ENCODE measurements at regions not wholly inside any gene's neighbourhood (a gene's known extent, or its start where the extent isn't known, plus 50 kb on each side); places are given as distances from the start of the nearest gene placed in this dataset.

DNA sequence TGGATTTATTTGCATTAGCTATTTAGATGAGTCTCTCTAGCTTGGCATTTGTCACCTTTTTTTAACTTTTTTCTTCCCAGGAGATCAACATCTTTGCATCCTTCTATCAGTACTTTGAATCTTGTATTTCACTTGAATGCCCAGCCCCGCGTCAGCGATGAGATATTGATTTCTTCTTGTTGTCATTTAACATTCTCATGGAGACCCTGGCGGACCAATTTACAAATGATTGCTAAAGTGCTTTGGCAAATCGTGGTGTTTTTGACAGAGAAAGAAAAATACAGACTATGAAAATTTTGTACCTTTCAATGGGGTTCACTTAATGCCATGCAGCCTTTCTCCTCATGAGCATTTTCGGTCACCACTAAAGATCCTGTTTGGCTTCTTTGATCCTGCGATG, 269.7 kb downstream of the ABCC12 start:
- Mint-ChIP-seq H3K36me3 (ENCODE audit: unreplicated experiment) (no peaks in the 10 kb centered on the region), H3K9me3 (ENCODE audit: unreplicated experiment) (no peaks in the 10 kb centered on the region)
- no peak for TF ChIP-seq CTCF (IDR thresholded peaks at IDR 0.05)

DNA sequence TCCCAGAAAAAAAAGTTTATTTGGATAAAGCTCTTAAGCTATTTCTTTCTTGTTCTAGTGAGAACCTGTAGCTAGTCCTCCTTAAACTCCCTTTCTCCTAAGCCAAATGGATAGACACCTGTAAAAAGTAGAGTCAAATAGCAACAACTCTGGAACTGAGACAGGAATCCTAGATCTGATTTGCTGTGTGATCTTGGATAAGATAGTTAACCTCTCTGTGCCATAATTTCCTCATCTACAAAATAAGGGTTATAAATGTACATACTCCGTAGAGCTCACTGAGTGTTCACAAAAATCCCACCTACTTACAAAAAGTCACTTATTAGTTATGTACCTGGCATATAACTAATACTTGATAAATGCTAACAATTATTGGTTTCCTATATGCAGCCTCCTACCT, 270.3 kb downstream of the ABCC12 start:
- peaks cover 16% of the 10 kb centered on the region for H3K4me1 Mint-ChIP-seq (ENCODE audit: unreplicated experiment)
- peaks cover 24% of the 10 kb centered on the region for H3K27me3 Mint-ChIP-seq (ENCODE audit: unreplicated experiment)
- no peaks in the 10 kb centered on the region for H3K9me3 Mint-ChIP-seq (ENCODE audit: unreplicated experiment)
- TF ChIP-seq CTCF (IDR thresholded peaks at IDR 0.05): no peak
- no peaks in the 10 kb centered on the region for H3K36me3 Mint-ChIP-seq (ENCODE audit: unreplicated experiment)
- DNase-seq (ENCODE audit: extremely low spot score, unreplicated experiment): no peak
- no peak overlapping the region for H3K27ac Mint-ChIP-seq (ENCODE audit: unreplicated experiment)
- no peak overlapping the region for H3K4me3 Mint-ChIP-seq (ENCODE audit: unreplicated experiment)

More for the DNA sequence above, 269.7 kb downstream of the ABCC12 start:
- Mint-ChIP-seq H3K27me3 (ENCODE audit: unreplicated experiment) (peaks cover 25% of the 10 kb centered on the region), H3K4me3 (ENCODE audit: unreplicated experiment) (no peak overlapping the region), H3K4me1 (ENCODE audit: unreplicated experiment) (peaks cover 16% of the 10 kb centered on the region), H3K27ac (ENCODE audit: unreplicated experiment) (no peak overlapping the region)
- no peak for DNase-seq (ENCODE audit: extremely low spot score, unreplicated experiment)

DNA sequence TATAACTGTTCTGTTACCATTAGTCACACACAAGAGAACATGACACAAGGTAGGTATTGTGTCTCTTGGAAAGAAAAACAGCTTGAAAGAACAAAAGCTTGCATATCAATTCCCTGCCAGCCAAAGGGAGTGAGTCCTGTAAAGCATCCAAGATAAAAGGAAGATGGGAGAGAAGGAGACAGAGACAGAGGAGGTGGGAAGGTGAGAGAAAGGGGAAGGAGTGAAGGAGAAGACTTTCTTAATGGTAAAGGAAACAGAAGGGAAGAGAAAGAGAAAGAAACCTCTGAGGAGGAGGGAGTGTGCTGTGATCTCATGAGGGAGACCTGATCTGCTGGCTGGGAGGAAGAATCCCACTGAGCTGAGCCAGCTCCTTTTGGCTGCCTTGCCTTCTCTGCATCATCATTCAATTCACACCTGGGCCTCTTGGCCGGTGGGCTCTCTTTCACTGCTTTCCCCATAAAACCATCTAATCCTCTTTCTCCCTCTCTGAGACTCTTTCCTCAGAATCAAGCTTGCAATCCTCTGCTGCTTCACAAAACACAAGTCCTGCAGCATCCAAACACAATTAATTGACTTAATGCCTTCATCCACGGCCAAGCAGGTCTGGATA, 271.6 kb downstream of the ABCC12 start:
- H3K9me3 Mint-ChIP-seq (ENCODE audit: unreplicated experiment): no peaks in the 10 kb centered on the region
- H3K27me3 Mint-ChIP-seq (ENCODE audit: unreplicated experiment): peaks cover 17% of the 10 kb centered on the region
- no peaks in the 10 kb centered on the region for H3K36me3 Mint-ChIP-seq (ENCODE audit: unreplicated experiment)
- no peak overlapping the region for H3K4me3 Mint-ChIP-seq (ENCODE audit: unreplicated experiment)
- no peak for TF ChIP-seq CTCF (IDR thresholded peaks at IDR 0.05)
- H3K4me1 Mint-ChIP-seq (ENCODE audit: unreplicated experiment): peaks cover 16% of the 10 kb centered on the region
- H3K27ac Mint-ChIP-seq (ENCODE audit: unreplicated experiment): no peak overlapping the region
- DNase-seq (ENCODE audit: extremely low spot score, unreplicated experiment): no peak

DNA sequence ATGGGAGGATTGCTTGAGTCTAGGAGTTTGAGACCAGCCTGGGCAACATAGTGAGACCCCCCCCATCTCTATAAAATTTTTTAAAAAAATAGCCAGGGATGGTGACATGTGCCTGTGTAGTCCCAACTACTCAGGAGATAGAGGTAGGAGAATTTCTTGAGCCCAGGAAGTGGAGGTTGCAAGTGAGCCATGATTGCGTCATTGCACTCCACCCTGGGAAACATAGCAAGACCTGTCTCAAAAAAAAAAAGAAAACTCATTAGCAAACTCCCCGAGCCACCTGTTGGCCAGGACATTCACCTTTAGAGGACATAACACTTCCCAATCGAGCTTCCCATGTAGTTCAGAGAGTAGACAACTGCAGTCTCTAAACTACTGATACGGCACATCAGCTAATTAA, 274.2 kb downstream of the ABCC12 start:
- Mint-ChIP-seq H3K4me3 (ENCODE audit: unreplicated experiment) (no peak overlapping the region), H3K27ac (ENCODE audit: unreplicated experiment) (no peak overlapping the region), H3K36me3 (ENCODE audit: unreplicated experiment) (no peaks in the 10 kb centered on the region), H3K9me3 (ENCODE audit: unreplicated experiment) (no peaks in the 10 kb centered on the region), H3K4me1 (ENCODE audit: unreplicated experiment) (no peaks in the 10 kb centered on the region), H3K27me3 (ENCODE audit: unreplicated experiment) (peaks cover 17% of the 10 kb centered on the region)
- no peak for TF ChIP-seq CTCF (IDR thresholded peaks at IDR 0.05)
- DNase-seq (ENCODE audit: extremely low spot score, unreplicated experiment): no peak

DNA sequence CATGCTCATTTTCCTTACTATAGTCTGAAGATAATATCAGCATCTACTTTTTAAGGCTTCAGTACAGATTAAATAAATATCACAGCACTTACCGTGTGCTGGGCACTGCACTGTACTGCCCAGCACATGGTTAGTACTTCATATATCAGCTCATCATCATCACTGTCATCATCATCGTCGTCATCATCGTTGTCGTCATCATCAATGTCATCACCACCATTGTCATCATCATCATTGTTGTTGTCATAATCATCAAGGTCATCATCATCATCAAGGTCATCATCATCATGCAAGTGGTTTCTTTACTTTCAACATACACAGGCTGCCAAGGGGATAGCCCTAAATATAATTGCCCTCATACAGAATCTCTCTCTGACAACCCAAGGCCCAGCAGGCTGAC, 275.1 kb downstream of the ABCC12 start:
- TF ChIP-seq CTCF (IDR thresholded peaks at IDR 0.05): no peak
- H3K36me3 Mint-ChIP-seq (ENCODE audit: unreplicated experiment): no peaks in the 10 kb centered on the region
- H3K4me1 Mint-ChIP-seq (ENCODE audit: unreplicated experiment): no peaks in the 10 kb centered on the region
- DNase-seq (ENCODE audit: extremely low spot score, unreplicated experiment): no peak
- no peaks in the 10 kb centered on the region for H3K9me3 Mint-ChIP-seq (ENCODE audit: unreplicated experiment)
- H3K4me3 Mint-ChIP-seq (ENCODE audit: unreplicated experiment): no peak overlapping the region
- no peak overlapping the region for H3K27ac Mint-ChIP-seq (ENCODE audit: unreplicated experiment)
- H3K27me3 Mint-ChIP-seq (ENCODE audit: unreplicated experiment): peaks cover 13% of the 10 kb centered on the region
